IMR-90 (cell line): ENCODE measurements at regions not wholly inside any gene's neighbourhood (a gene's known extent, or its start where the extent isn't known, plus 50 kb on each side); places are given as distances from the start of the nearest gene placed in this dataset.

Source experiments
- POLR2A ChIP-seq: IDR thresholded peaks from 2 replicates; pipeline ENCODE4 v1.6.1; 2012; ENCODE audit warnings: mild to moderate bottlenecking, low read depth, low read length
- SMC3 ChIP-seq: fragments of 150-350 bp; IDR thresholded peaks from 2 replicates; pipeline ENCODE4 v1.6.1; 2016; ENCODE audit warnings: low read depth, mild to moderate bottlenecking, antibody characterized with exemption, low read length, moderate library complexity

- TF ChIP-seq SMC3 (no peak), POLR2A (no peak)
Observed at GRCh38 chr9:6090277-6091210, 75.1 kb upstream of the RANBP6 start.
